GM12878 (cell line): ENCODE measurements at regions not wholly inside any gene's neighbourhood (a gene's known extent, or its start where the extent isn't known, plus 50 kb on each side); places are given as distances from the start of the nearest gene placed in this dataset.

Experiments used
- ATAC-seq: fragments of 200-7000 bp; cut with Tn5 transposase; 3 replicates; pipeline ENCODE4 v1.9.1; 2020; ENCODE audit warnings: mild to moderate bottlenecking, moderate library complexity
- BruUV-seq: library from RNA; stranded (reverse); fragments of 400-500 nt; replicated peaks from 2 replicates; lab custom pipeline; 2021; lab: Mats Ljungman, UMichigan
- CTCF ChIA-PET: fragments of 300-600 bp; sonication (Branson Sonifier 250); formaldehyde crosslinking; extraction: SDS; loops from one replicate; lab custom pipeline; 2021; ENCODE audit warnings: inconsistent platforms; lab: Yijun Ruan, JAX
- POLR2A ChIA-PET: fragments of 350-600 bp; formaldehyde crosslinking; extraction: SDS; loops from one replicate; lab custom pipeline; 2021; ENCODE audit warnings: inconsistent platforms; lab: Charles Lee
- RAD21 ChIA-PET: fragments of 300-600 bp; sonication (Branson Sonifier 250); formaldehyde crosslinking; loops from one replicate; lab custom pipeline; 2023; ENCODE audit warnings: antibody characterized with exemption; ENCODE audit not compliant: unreplicated experiment; lab: Charles Lee
- SMC1A ChIA-PET: fragments of 300-600 bp; sonication (Branson Sonifier 250); formaldehyde crosslinking; loops from one replicate; lab custom pipeline; 2023; ENCODE audit not compliant: unreplicated experiment, uncharacterized antibody; lab: Charles Lee
- DNase-seq: peaks from one replicate; pipeline ENCODE4 v3.0.0-alpha.2; 2011; ENCODE audit warnings: low read depth, low spot score
- FAIRE-seq: peaks from 3 replicates; lab custom pipeline; 2011; peaks lifted over from hg19 to GRCh38; lab: Jason Lieb, UNC
- H2AFZ ChIP-seq: 2 replicates; pipeline ENCODE4 v1.6.0; 2011; ENCODE audit warnings: low read depth, low read length, control low read depth; ENCODE audit not compliant: control insufficient read depth
- H3K27ac ChIP-seq: 2 replicates; pipeline ENCODE4 v1.5.1; 2011; ENCODE audit warnings: control low read depth; ENCODE audit not compliant: control insufficient read depth, insufficient read depth
- H3K27me3 ChIP-seq, 2 experiments: replicated peaks in 1 of 2; 2 replicates each; pipeline versions ENCODE4 v1.6.0 to v1.6.1; 2011; ENCODE audit warnings: low read length in 1 of 2; ENCODE audit not compliant: control insufficient read depth in 2 of 2, insufficient read depth in 2 of 2
- H3K36me3 ChIP-seq, 2 experiments: 2 replicates each; pipeline ENCODE4 v1.5.1; 2011; ENCODE audit warnings: low read length in 1 of 2; ENCODE audit not compliant: control insufficient read depth in 2 of 2, insufficient read depth in 2 of 2
- H3K4me1 ChIP-seq: 2 replicates; pipeline ENCODE4 v1.6.1; 2011; ENCODE audit warnings: mild to moderate bottlenecking, low read length, moderate library complexity, mixed read lengths; ENCODE audit not compliant: control insufficient read depth, insufficient read depth
- H3K4me2 ChIP-seq: 2 replicates; pipeline ENCODE4 v1.6.0; 2011; ENCODE audit warnings: control low read depth; ENCODE audit not compliant: control insufficient read depth, insufficient read depth
- H3K4me3 ChIP-seq: fragments of 200-600 bp; sonication (generic); 2 replicates; pipeline ENCODE4 v1.5.1; 2016
- H3K79me2 ChIP-seq: 2 replicates; pipeline ENCODE4 v1.6.0; 2011; ENCODE audit warnings: low read length; ENCODE audit not compliant: control insufficient read depth, insufficient read depth
- H3K9ac ChIP-seq: 2 replicates; pipeline ENCODE4 v1.8.0; 2011; ENCODE audit warnings: low read length, control low read depth, mixed read lengths; ENCODE audit not compliant: control insufficient read depth, insufficient read depth
- H3K9me3 ChIP-seq: replicated peaks from 3 replicates; pipeline ENCODE4 v1.5.1; 2011; ENCODE audit warnings: mild to moderate bottlenecking, low read length; ENCODE audit not compliant: control insufficient read depth, insufficient read depth
- H4K20me1 ChIP-seq: 2 replicates; pipeline ENCODE4 v1.6.0; 2011; ENCODE audit not compliant: control insufficient read depth, insufficient read depth
- BRCA1 ChIP-seq: IDR thresholded peaks from 2 replicates; pipeline ENCODE4 v1.6.1; 2011; ENCODE audit warnings: low read depth, low read length, improper control_type of control experiment
- CHD2 ChIP-seq: IDR thresholded peaks from 2 replicates; pipeline ENCODE4 v1.6.1; 2011; ENCODE audit warnings: low read depth, low read length, improper control_type of control experiment, borderline replicate concordance
- E2F4 ChIP-seq: IDR thresholded peaks from 2 replicates; pipeline ENCODE4 v1.6.1; 2012; ENCODE audit warnings: low read depth, low read length, improper control_type of control experiment
- E4F1 ChIP-seq: fragments of 450-650 bp; IDR thresholded peaks from 2 replicates; pipeline ENCODE4 v1.6.1; 2018; ENCODE audit warnings: borderline replicate concordance, mild to moderate bottlenecking; ENCODE audit not compliant: partially characterized antibody
- MYC ChIP-seq: IDR thresholded peaks from 2 replicates; pipeline ENCODE4 v1.6.1; 2011; ENCODE audit warnings: mild to moderate bottlenecking, low read length, moderate library complexity, inconsistent platforms; ENCODE audit not compliant: insufficient read depth, insufficient replicate concordance, insufficient read length, severe bottlenecking
- NR2C2 ChIP-seq: IDR thresholded peaks from 2 replicates; pipeline ENCODE4 v1.6.1; 2011; ENCODE audit warnings: borderline replicate concordance, low read depth; ENCODE audit not compliant: control insufficient read depth, insufficient read length
- POLR2AphosphoS2 ChIP-seq: IDR thresholded peaks from 2 replicates; pipeline ENCODE4 v1.6.1; 2011; ENCODE audit warnings: low read depth, mild to moderate bottlenecking, low read length, improper control_type of control experiment, moderate library complexity
- RCOR1 ChIP-seq: conservative IDR thresholded peaks from 2 replicates; pipeline ENCODE4 v1.6.1; 2012; ENCODE audit warnings: low read depth, low read length, improper control_type of control experiment
- YBX1 ChIP-seq: fragments of 450-650 bp; IDR thresholded peaks from 2 replicates; pipeline ENCODE4 v1.6.1; 2016; ENCODE audit warnings: antibody characterized with exemption
- ZBTB4 ChIP-seq: fragments of 450-650 bp; formaldehyde crosslinking; IDR thresholded peaks from 2 replicates; pipeline ENCODE4 v1.4.0; 2022; ENCODE audit warnings: mild to moderate bottlenecking, moderate library complexity
- ZSCAN29 ChIP-seq: fragments of 450-650 bp; IDR thresholded peaks from 2 replicates; pipeline ENCODE4 v1.6.1; 2017; ENCODE audit warnings: mild to moderate bottlenecking, moderate library complexity
- WGBS: methylation state at CpG from one replicate; pipeline ENCODE4 v1.1.6; 2016; ENCODE audit warnings: low lambda C conversion rate; ENCODE audit not compliant: insufficient replicate concordance, insufficient coverage; ENCODE audit errors: missing lambda C conversion rate; 5-methylcytosine and 5-hydroxymethylcytosine counted together
- in situ Hi-C: fragments of 300-500 bp; cut with MboI; formaldehyde crosslinking; loops from 9 replicates; pipeline ENCODE4 v1.14.3; 2018; ENCODE audit warnings: mixed read lengths
- intact Hi-C: fragments of 100-400 bp; cut with micrococcal nuclease; formaldehyde crosslinking; loops from one replicate; pipeline ENCODE4 v1.14.2; 2022; ENCODE audit not compliant: unreplicated experiment

GRCh38 chr3:152209060-152209459, 59.7 kb upstream of the MBNL1 start:
- DNase-seq = no peak
- SMC1A ChIA-PET = interaction anchor here (0.7 to 1.4 kb wide), 8 partner anchors 10 to 320 kb away, joined by 3 to 6 read pairs (median 4); no protein-coding TSS in a partner anchor
- intact Hi-C loops (no loop called here), in situ Hi-C loops (no loop called here)
- Histone ChIP-seq H3K27me3 (no peaks in the 10 kb centered on the region), H3K36me3 (no peaks in the 10 kb centered on the region), H3K4me1 (peaks cover 8% of the 10 kb centered on the region; the same call in 1 of the 2 replicates), H4K20me1 (no peaks in the 10 kb centered on the region), H3K27ac (no peak overlapping the region), H3K4me2 (no peak overlapping the region), H2AFZ (no peak overlapping the region), H3K9me3 (peaks cover 3% of the 10 kb centered on the region; the same call in 2 of the 3 replicates), H3K9ac (no peak overlapping the region), H3K79me2 (0 out of 2 replicates have a peak, but pooled peaks cover 1% of the 10 kb centered on the region), H3K4me3 (no peak overlapping the region)
- POLR2A ChIA-PET = interaction anchor here (1.1 to 1.3 kb wide), 2 partner anchors 25 to 34 kb away, joined by 3 to 4 read pairs; no protein-coding TSS in a partner anchor
- WGBS = 60% methylated on average over 2 of the region's 2 CpGs
- FAIRE-seq = no peak
- CTCF ChIA-PET = interaction anchor here (0.7 to 1.3 kb wide), 3 partner anchors 14 to 235 kb away, joined by 3 read pairs; no protein-coding TSS in a partner anchor
- RAD21 ChIA-PET = interaction anchor here (0.8 kb wide), 1 partner anchor 123 kb away, joined by 3 read pairs; no protein-coding TSS in a partner anchor
- no peak for ATAC-seq
- no TSS peak for BruUV-seq
- no peak for TF ChIP-seq ZSCAN29
- no peak for TF ChIP-seq YBX1
- no peak for TF ChIP-seq ZBTB4 (CRISPR knock-in tag)
- no peak for TF ChIP-seq BRCA1
- TF ChIP-seq CHD2 = no peak
- no peak for TF ChIP-seq NR2C2
- TF ChIP-seq POLR2AphosphoS2 = no peak
- no peak for TF ChIP-seq E2F4
- no peak for TF ChIP-seq MYC
- no peak for TF ChIP-seq RCOR1
- TF ChIP-seq E4F1 = no peak
